SHP77 (cell line): ENCODE measurements at regions not wholly inside any gene's neighbourhood (a gene's known extent, or its start where the extent isn't known, plus 50 kb on each side); places are given as distances from the start of the nearest gene placed in this dataset.

Experiments used
- DNase-seq, 2 experiments: peaks; one replicate each; lab custom pipeline; 2025; lab: John Stamatoyannopoulos, UW

DNA sequence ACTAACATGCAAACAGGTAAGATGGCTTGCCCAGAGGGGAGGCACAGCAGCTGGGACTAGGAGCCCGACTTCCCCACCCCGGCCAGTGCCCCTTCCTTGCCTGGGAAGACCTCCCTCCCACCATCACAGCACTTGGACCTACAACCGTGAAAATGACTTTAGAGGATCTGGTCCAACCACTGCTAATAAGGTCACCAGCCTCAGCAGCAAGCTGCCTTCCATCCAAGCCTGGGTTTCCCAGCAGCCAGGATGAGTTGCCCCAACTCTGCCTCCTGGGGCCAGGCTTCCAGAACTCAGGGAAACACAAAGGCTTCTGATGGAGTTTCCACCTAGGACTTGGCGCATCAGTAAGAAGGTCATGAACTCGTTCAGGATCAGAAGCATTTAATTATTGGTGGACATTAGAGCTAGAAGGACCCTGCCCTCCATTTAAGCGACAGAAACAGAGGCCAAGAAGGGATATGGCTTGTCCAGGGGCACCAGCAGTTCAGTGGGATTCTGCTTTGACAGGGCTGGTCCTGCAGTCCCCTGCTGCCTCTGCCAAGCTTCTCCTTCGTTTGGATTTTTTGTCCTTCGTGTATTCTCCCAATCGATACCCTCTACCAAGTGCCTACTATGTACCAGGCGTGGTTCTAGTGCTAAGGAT lies 403.0 kb upstream of the ID2 start:
- no peak for DNase-seq

DNA sequence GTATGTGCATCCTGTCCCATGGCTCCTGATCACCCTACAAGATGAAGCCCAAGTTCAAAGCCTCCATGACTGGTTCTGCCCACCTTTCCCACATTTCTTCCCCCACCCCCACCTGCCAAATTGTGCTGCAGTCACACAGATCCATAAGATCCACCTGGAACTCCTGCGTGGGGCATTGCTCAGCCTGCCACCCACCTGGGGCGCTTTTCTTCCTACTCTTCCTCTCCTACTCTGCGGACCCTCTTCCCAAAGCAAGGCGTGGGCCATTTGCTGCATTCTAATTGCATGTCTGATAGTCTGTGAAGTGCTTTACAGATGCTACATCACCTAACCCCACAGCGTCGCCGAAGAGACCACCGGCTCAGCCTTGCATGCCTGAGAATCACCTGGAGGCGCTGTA lies 402.4 kb upstream of the ID2 start:
- no peak for DNase-seq

DNA sequence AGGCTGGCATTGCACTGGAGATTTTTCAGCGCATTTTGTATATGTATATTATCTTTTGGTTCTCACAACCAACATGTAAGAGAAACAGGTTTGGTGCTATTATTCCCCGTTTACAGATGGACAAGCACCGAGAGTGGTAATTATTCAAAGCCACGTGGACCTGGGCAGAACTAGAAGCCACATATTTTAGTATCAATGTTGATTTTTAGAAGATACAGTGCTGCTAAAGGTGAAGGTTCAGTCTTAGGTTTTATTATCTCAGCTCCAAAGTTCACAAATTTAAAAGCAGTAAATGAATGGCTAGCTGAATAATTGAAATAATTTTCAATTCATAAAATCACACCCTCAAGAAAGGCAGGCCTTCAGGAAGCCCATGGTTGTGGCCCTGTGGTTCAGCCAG lies 400.6 kb upstream of the ID2 start:
- DNase-seq = no peak

DNA sequence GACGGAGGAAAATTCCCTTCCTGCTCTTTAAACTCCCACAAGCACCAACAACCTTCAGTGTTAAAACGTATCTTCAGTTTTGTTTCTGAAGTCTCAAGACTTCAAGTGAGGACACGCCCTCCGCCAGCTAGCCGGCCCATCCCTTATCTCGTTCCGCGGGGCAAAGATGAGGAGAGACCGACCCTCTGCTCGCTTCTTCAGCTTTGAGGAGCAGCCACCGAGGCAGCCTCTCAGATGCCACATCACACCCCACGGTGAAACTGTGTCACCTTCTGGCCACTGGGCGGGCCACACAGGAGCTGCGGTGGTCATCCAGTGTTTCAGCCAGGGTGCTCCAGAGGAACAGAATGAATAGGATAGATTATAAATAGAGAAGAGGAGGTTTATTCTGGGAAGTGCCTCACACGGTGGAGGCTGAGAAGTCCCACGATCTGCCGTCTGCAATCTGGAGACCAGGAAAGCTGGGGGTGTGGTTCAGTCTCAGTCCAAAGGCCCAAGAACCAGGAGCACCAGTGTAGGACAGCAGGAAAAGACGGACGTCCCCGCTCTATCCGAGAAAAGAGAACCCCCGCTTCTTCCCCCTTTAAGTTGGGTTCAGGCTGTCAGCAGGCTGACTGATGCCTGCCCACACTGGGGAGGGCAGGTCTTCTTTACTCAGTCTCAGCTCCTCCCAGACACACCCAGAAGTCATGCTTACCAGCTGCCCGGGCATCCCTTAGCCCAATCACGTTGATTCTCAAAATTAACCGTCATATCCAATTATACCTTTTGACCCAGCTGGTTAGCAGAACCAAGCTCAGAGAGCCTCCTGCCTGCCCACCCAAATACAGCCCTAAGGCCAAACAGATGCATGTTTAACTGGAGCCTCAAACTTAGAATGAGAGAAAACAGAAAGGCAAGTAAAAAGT lies 399.7 kb upstream of the ID2 start:
- no peak for DNase-seq

DNA sequence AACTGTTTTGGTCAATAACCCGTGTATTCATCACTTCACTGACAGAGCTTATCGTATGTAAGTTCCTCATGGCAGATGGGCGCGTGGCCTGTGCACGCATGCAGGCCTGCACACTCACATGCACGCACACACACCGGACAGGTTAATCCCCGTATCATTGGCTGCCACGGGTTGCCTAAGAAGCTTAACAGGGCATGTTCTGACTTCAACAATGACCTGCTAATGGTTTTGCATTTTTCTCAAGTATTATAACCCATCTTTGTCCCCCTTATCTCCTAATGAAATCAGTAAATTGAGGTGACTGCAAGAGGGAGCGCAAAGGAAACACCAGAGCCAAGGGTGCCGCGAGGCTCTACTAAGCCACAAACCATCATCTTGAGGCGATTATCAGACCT lies 399.0 kb upstream of the ID2 start:
- DNase-seq = no peak

DNA sequence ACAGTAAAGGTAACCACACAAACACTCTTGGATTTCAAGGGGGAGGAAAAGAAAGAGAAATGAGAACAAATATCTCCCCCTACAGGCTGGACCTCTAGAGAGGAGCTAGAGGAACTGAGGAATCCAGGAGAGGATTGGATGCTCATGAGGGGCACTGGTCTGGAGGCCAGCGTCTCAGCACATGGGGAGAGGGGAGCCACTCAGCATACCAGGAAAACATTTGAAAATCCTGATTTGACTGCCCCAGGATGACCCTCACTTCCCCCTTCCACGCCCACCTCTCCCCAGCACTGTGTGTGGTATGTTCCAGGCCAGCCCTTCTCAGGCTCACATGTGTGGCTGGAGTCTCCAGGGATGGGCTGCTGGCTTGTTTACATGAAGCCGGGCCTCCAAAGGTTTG lies 396.8 kb upstream of the ID2 start:
- DNase-seq = no peak

DNA sequence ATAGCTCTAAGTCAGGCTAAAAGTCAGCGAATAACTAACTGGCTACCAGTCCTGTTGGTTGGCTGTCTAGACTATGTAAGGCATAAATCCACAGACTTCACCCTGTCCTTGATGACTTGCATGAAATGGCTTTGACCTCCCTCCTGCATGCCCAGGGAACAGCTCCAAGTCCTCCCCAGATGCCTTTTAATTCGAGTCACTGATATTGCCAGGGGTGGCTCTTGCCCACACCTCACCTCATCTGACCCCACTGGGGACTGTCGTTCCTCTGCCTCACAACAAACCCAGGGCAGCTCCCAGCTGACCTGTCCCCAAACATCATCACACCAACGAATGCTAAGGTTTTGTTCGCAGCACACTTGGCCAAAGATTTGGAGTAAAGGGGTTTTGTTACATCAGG lies 396.0 kb upstream of the ID2 start:
- no peak for DNase-seq

DNA sequence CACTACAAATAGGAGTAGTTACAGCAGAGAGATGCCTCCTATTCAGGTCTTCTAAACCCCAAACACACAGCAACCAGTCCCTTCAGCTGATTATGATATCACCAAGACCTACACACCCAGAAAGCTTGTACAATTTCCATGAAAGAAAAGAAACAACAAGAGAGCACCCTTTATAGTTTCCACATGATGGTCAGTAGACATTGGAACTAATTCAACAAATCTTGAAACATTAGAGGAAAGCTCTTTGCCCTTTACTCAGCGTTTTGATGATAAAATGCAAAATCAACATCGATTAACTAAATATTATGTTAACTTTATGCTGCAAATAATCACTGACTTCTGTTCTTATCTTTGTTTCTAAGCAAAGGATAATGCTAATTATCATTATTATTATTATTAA lies 393.6 kb upstream of the ID2 start:
- DNase-seq = no peak

DNA sequence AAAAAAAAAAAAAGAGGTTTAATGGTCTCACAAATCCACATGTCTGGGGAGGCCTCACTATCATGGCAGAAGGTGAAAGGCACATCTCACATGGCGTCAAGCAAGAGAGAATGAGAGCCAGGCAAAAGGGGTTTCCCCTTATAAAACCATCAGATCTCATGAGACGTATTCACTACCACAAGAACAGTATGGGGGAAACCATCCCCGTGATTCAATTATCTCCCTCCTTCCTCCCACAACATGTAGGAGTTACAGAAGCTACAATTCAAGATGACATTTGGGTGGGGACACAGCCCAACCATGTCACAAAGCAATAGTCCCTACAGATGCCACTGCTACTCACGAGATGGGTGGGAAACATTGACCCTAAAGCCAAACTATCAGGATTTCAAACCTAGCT lies 392.7 kb upstream of the ID2 start:
- no peak for DNase-seq

DNA sequence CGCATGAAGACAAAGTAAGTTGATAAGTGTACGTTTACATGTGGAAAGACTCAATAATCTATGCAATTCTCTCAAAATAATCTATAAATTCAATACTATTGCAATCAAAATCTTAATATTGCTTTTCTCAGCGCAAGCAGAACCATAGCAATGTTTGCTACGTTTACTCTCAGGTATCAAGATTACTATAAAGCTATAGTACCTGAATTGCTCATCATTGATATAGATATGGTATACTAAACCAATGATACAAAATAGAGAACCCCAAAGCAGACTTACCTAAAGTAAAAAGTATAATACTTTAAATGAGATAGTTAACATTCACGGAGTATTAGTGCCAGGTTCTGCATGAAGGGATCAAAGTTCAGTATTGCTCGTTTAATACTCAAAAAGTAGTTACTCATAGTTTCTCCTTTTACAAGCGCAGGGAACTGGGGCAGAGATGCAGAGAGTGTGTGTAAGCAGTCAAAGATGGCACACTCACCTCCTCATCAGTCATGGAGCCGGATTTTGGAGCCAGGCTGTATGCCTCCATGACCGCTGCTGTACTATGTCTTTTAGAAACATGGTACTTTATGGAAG lies 391.0 kb upstream of the ID2 start:
- DNase-seq = no peak

DNA sequence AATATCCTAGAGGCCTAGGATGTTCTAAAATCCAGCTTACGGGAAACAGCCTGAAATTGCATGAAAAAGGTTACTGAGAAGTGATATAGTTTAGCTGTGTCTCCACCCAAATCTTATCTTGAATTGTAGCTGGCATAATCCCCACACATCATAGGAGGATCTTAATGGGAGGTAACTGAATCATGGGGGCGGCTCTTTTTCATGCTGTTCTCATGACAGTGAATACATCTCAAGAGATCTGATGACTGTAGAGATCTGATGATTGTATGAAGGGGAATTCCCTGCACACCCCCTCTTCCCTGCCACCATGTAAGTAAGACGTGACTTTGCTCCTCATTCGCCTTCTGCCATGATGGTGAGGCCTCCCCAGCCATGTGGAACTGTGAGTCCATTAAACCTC lies 385.6 kb upstream of the ID2 start:
- no peak for DNase-seq

DNA sequence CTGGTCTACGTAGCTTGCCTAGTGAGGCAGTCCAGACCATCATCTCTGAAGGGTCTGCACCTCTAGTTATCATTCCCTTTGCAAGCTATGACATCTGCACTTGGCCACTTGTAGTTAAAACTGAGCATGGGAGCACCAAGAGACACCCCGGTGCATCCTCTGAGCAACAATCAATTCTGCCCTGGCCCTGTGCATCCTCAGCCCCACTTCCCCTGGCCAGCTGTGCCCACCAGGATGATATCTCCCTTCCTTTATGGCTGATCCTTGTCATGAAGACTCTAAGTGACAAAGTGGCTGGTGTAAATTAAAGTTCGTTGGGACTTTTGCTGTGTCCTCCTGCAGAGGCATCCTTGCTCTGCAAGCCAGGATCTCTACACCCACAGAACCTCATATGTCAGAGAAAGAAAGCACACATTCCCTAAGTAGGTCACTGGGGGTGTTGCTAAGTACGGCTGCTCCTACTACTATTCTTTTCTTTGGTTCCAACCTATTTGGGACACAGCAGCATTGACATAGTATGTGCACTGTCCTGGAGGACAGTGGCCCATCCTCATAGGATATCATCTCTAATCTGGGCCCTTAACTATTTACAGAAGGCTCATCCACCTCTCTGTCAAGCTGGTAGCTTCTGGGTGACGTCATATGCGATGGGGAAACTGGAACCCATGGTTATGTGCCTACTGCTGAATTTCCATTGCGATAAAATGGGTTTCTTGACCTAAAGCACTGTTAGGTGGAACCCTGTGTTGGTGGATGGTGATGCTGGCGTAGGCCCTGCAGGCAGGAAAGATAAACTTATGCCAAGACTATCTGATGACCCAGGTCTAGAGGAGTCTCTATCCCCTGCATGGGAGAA lies 384.3 kb upstream of the ID2 start:
- DNase-seq = no peak

DNA sequence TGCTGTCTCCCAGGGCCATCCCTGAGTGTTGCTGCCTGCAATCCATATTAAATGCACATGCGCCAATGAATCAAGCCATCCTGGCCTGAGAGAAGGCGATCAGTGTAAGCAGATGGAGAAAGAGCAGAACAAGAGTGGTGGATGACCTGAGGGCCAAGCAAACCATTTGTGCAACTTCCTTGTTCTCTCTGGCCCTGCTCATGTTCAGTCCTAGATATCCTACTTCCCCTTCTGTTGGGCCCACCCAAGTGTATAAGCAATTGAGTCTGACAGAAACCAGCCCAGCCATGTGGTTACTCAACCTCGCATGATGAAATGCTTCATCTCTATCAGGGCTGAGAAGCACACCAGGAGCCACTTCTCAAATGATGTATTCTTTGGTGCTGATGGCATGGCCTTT lies 383.1 kb upstream of the ID2 start:
- no peak for DNase-seq

DNA sequence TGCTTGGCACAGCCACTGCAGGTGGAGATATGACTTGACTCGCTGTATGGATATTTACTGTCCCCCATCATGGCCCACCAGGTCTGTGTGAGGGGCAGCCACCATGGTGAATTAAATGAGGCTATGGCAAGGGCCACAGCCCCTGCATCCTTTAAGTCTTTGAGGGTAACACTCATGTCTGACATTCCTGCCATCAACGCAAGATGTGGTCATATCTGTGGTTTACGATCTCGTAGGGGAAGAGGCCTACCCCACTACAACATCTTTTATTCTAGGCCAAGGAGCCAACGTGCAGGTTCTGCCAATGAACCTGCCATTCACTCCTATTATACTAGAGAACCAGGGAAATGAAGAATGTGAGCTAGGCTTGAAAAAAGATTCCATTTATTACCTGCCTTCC lies 381.6 kb upstream of the ID2 start:
- DNase-seq = no peak

DNA sequence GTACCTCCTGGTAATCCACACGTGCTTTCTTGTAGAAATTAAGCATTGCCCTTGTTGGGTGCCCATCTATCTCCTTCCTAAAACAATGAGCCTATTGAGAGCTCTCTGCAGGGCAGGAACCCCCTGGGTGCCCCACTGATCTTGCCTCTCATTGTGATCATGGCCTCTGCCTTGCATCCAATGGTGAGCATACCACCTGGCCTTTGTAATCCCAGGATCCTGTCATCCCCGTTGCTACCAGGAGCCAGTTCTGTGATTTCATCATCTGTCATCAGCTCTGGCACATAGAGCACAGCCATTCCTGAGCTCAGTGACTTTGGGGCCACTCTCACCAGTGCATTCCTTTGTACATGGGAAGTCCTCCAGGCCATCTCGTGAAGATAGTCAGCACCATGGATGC lies 381.0 kb upstream of the ID2 start:
- no peak for DNase-seq

DNA sequence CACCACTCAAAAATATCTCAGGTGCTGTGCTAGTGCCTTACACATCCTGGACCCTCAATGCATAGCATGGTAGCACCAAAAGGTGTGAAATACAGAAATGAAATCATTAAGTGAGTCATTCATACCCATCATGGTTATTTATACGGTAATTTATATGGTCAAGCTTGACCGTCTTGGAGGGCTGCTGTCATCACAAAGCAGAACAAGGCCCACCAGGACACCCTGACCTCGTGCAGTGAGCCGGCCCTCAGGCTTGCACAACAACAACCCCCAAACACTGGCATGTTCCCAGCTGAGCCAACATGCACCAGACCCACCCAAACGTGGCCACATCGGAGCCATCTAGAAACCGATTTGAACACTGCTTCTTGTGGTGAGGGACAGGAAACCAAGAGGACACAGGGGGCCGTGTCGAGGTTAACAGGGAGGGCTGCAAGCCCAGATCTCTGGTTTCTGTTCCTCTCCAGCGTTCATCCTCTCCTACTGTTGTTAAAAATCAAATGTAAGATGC lies 378.5 kb upstream of the ID2 start:
- DNase-seq = no peak

DNA sequence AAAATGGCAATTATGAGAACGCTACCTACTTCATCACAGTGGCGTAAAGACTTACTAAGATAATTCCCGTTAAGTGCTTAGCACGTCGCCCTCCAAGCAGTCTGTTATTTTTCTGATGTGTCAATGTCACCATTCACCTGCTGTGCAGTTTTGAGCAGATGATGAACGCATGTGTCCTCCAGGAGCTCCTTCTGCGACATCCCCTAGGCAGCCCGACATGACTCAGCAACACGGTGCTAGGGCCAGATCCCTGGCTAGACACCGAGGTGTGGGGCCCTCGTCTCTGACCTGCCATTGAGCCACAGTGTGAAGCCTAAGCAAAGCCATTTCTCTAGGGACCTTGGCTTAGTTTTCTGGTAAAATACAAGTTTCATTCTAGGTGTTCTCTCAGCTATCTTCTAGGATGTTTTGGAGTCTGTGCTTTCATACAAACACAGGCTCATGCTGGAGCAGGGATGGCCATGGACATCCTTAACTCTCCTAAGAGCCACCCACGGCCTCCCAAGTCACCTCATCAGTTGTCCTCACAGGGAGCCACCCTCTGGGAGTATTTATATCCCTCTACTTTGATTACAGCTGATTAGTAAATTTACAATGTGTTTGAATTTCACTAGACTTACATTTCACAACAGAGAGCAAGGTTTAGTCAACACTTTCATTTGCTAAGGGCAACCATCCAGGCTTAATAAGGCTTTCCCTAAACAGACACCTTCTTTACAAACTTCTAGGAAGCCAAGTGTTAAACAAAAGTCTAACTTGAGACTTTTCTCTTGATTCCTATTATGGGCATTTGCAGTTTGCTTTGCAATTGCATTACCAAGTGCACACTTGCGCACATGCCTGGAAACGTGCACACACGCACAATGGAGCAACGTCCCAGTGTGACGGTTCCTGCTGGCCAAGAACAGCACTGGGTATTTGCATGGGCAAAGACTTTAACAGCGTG lies 376.8 kb upstream of the ID2 start:
- peak; percentile 11 to 27 for DNase-seq

DNA sequence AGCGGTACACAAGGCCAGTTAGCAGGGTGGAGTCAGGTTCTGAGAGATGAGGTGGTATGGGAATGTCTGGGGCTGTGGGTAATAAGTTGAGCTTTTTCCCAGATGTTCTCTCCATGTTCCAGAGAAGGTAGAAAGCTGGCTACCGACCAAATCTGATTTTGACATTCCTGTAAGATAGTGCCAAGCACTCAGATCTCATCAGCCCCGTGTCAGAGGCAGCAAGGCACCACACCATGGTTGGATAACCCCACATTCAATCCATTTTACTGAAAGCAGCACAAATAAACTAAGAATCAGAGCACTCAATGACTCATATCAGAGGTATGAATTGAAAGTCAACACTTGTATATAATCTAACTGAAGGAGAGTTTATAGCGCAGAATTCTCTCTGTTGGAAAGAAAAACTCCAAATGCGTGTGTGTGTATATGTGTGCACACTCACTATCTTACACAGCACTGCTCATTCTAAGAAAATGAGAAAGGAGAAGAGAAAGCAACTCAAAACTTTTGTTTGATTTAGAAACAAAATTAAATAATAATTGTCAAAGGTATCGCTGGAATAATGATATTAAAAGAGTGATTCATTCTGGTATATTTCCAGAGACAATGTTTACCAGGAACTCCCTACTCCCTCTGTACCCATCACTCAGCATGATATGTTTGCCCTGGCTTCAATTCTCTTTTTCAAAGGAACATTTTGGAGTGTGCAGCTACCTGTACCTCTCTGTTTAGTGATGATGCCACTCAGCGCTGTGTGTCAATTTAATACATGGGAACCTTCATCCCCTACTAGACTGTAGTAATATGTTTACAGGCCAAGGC lies 375.1 kb upstream of the ID2 start:
- no peak for DNase-seq

DNA sequence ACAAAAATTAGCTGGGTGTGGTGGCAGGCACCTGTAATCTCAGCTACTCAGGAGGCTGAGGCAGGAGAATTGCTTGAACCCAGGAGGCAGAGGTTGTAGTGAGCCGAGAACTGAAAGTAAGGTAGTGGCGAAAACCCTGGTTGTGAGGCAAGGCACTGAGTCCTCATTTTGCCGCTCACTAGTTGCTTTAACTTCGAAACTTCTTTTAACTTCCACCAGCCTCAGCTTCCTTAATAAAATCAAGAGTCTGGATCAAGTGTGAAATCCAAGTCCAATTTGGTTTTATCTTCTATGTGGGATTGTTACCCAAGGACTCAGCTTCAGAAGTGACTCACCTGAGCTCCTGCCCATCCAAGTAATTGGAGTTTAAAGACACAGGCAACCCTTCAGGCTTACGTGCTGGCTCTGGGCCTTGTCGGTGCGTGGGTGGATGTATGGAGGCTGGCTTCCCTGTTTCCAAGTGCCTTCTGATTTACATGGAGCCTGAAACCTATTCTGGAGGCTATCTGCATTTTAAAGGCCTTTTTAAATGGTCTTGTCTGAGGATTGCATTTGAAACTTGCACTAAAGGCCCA lies 374.2 kb upstream of the ID2 start:
- DNase-seq = no peak

DNA sequence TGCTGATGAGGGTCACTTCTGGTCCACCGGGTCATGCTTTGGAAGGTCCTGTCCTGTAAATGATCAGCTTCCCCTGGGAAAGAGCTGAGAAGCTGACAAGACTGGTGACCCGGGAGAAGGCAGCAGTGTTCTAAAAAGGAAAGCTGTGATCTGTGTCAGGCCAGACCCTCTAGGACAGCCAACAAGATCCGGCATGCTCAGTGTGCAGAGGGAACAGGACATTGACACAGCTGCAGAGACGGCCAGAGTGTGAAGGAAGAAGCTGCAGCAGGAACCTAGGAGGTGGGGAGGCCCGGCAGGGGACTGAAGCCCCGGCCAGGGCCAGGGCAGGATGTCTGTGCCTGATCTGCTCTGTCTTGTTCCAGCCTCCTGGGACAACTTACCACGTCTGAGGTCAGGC lies 372.7 kb upstream of the ID2 start:
- peak in 1 of 2 experiments; percentile 37 for DNase-seq
